Liver (tissue), 8 donors: ENCODE measurements at regions not wholly inside any gene's neighbourhood (a gene's known extent, or its start where the extent isn't known, plus 50 kb on each side); places are given as distances from the start of the nearest gene placed in this dataset.
A peak's percentile ranks its signal among the peaks of the same experiment; 100 is the strongest.
"Not testable (repeated sequence)": the region's sequence is repeated elsewhere in the genome, so short reads cannot be mapped to it uniquely, and the experiment has no call there.

Experiments used
- DNase-seq: peaks from one replicate; pipeline ENCODE4 v3.0.0-alpha.2; 2017; ENCODE audit warnings: low spot score
- H3K27ac ChIP-seq, 2 donors: one replicate each; pipeline ENCODE4 v1.7.0; 2013; ENCODE audit warnings: inconsistent platforms in 2 of 2, low read length in 2 of 2, control low read depth in 1 of 2, low read depth in 1 of 2, mild to moderate bottlenecking in 1 of 2
- H3K27me3 ChIP-seq, 4 donors: one replicate each; pipeline versions ENCODE4 v1.6.1 to v1.7.0; 2013; ENCODE audit warnings: low read length in 3 of 4, inconsistent platforms in 1 of 4, mild to moderate bottlenecking in 1 of 4, moderate library complexity in 1 of 4; ENCODE audit not compliant: control insufficient read depth in 4 of 4, insufficient read depth in 4 of 4
- H3K36me3 ChIP-seq, 4 donors: one replicate each; pipeline versions ENCODE4 v1.6.1 to v1.7.0; 2013; ENCODE audit warnings: low read length in 3 of 4, mild to moderate bottlenecking in 3 of 4, low read depth in 1 of 4, moderate library complexity in 1 of 4; ENCODE audit not compliant: control insufficient read depth in 4 of 4, insufficient read depth in 3 of 4
- H3K4me1 ChIP-seq, 4 donors: one replicate each; pipeline versions ENCODE4 v1.6.1 to v1.7.0; 2013; ENCODE audit warnings: low read length in 3 of 4, mild to moderate bottlenecking in 3 of 4, moderate library complexity in 1 of 4; ENCODE audit not compliant: control insufficient read depth in 4 of 4, insufficient read depth in 4 of 4
- H3K4me3 ChIP-seq, 3 donors: one replicate each; pipeline versions ENCODE4 v1.6.1 to v1.7.0; 2013; ENCODE audit warnings: low read length in 3 of 3, control low read depth in 1 of 3, low read depth in 1 of 3, mild to moderate bottlenecking in 1 of 3
- H3K9ac ChIP-seq, 2 donors: one replicate each; pipeline ENCODE4 v1.7.0; 2013; ENCODE audit warnings: low read length in 2 of 2, mild to moderate bottlenecking in 2 of 2, moderate library complexity in 2 of 2, control low read depth in 1 of 2, low read depth in 1 of 2
- H3K9me3 ChIP-seq, 4 donors: one replicate each; pipeline versions ENCODE4 v1.6.1 to v1.7.0; 2013; ENCODE audit warnings: low read length in 3 of 4; ENCODE audit not compliant: control insufficient read depth in 4 of 4
- ATF3 ChIP-seq: IDR thresholded peaks from 2 replicates; pipeline ENCODE4 v1.6.1; 2016; ENCODE audit warnings: antibody characterized with exemption
- CTCF ChIP-seq: fragments of 150-350 bp; IDR thresholded peaks from 2 replicates; pipeline ENCODE4 v1.5.1; 2017; ENCODE audit warnings: improper control_type of control experiment, low read depth, low read length; ENCODE audit not compliant: missing input control
- EGR1 ChIP-seq, 2 donors: IDR thresholded peaks; 2 replicates each; pipeline ENCODE4 v1.6.1; 2016 to 2018; ENCODE audit warnings: antibody characterized with exemption in 2 of 2, low read depth in 2 of 2
- FOXA1 ChIP-seq: IDR thresholded peaks from 2 replicates; pipeline ENCODE4 v1.6.1; 2016; ENCODE audit warnings: antibody characterized with exemption
- FOXA2 ChIP-seq: IDR thresholded peaks from 2 replicates; pipeline ENCODE4 v1.6.1; 2016; ENCODE audit warnings: antibody characterized with exemption
- GABPA ChIP-seq, 2 donors: IDR thresholded peaks in 1 of 2; conservative IDR thresholded peaks in 1 of 2; 2 replicates each; pipeline ENCODE4 v1.6.1; 2016; ENCODE audit warnings: antibody characterized with exemption in 2 of 2, mild to moderate bottlenecking in 1 of 2, moderate library complexity in 1 of 2
- JUND ChIP-seq, 2 donors: IDR thresholded peaks; 2 replicates each; pipeline ENCODE4 v1.6.1; 2016; ENCODE audit warnings: antibody characterized with exemption in 2 of 2
- MAX ChIP-seq: IDR thresholded peaks from 2 replicates; pipeline ENCODE4 v1.6.1; 2016; ENCODE audit warnings: antibody characterized with exemption
- NR2F2 ChIP-seq: IDR thresholded peaks from 2 replicates; pipeline ENCODE4 v1.6.1; 2016; ENCODE audit warnings: antibody characterized with exemption
- RAD21 ChIP-seq, 2 donors: IDR thresholded peaks; 2 replicates each; pipeline ENCODE4 v1.6.1; 2016; ENCODE audit warnings: antibody characterized with exemption in 2 of 2, mild to moderate bottlenecking in 2 of 2
- REST ChIP-seq: IDR thresholded peaks from 2 replicates; pipeline ENCODE4 v1.6.1; 2016; ENCODE audit warnings: antibody characterized with exemption, mild to moderate bottlenecking
- RXRA ChIP-seq, 2 donors: IDR thresholded peaks; 2 replicates each; pipeline ENCODE4 v1.6.1; 2017 to 2018; ENCODE audit warnings: antibody characterized with exemption in 2 of 2, mild to moderate bottlenecking in 1 of 2
- SP1 ChIP-seq: IDR thresholded peaks from 2 replicates; pipeline ENCODE4 v1.6.1; 2018; ENCODE audit warnings: antibody characterized with exemption, mild to moderate bottlenecking
- YY1 ChIP-seq: IDR thresholded peaks from 2 replicates; pipeline ENCODE4 v1.6.1; 2016; ENCODE audit warnings: antibody characterized with exemption, mild to moderate bottlenecking
- ZBTB33 ChIP-seq: IDR thresholded peaks from 2 replicates; pipeline ENCODE4 v1.6.1; 2016; ENCODE audit warnings: antibody characterized with exemption
- WGBS: extraction: QIAGEN DNeasy Blood & Tissue Kit; methylation state at CpG from one replicate; pipeline ENCODE4 v1.1.7; 2013; 5-methylcytosine and 5-hydroxymethylcytosine counted together
- donor health status: healthy.
- donor health status: healthy.
- donor health status: healthy.
- donor health status: healthy.
- donor health status: healthy.

- Histone ChIP-seq H3K9ac (no peak overlapping the region), H3K27ac (no peak overlapping the region), H3K27me3 (peaks cover 0 to 7% (median 0%) of the 10 kb centered on the region in 4 donors), H3K4me3 (no peak overlapping the region), H3K4me1 (no peaks in the 10 kb centered on the region), H3K9me3 (no peaks in the 10 kb centered on the region), H3K36me3 (no peaks in the 10 kb centered on the region)
- TF ChIP-seq YY1 (no peak), RAD21 (IDR thresholded peaks at IDR 0.05) (peak; percentile 71 to 75), CTCF (peak; percentile 36), EGR1 (IDR thresholded peaks at IDR 0.05; ENCODE audit: low read depth in 2 of 2) (no peak)
- DNase-seq = no peak
- WGBS = 3% methylated on average over 7 of the region's 7 CpGs
Observed at GRCh38 chr14:28635387-28635786, 131.2 kb upstream of the FOXG1 start.

- not testable (repeated sequence) for H3K9ac ChIP-seq, H3K4me1 ChIP-seq, H3K9me3 ChIP-seq, H3K27ac ChIP-seq, DNase-seq, H3K36me3 ChIP-seq, H3K27me3 ChIP-seq, H3K4me3 ChIP-seq
- 60% methylated on average over 2 of the region's 2 CpGs for WGBS
Observed at GRCh38 chr14:28635816-28636215, 130.8 kb upstream of the FOXG1 start.

- not testable (repeated sequence) for H3K9ac ChIP-seq, H3K4me1 ChIP-seq, H3K27ac ChIP-seq, DNase-seq, H3K36me3 ChIP-seq, H3K4me3 ChIP-seq, H3K27me3 ChIP-seq, H3K9me3 ChIP-seq
- WGBS = 64% methylated on average over 6 of the region's 6 CpGs
Observed at GRCh38 chr14:28641189-28641588, 125.4 kb upstream of the FOXG1 start.

GRCh38 chr14:28651148-28651547 lies 115.4 kb upstream of the FOXG1 start:
- Histone ChIP-seq H3K9me3 (no peaks in the 10 kb centered on the region), H3K4me1 (no peaks in the 10 kb centered on the region), H3K4me3 (no peak overlapping the region), H3K27me3 (no peaks in the 10 kb centered on the region), H3K9ac (no peak overlapping the region), H3K27ac (no peak overlapping the region), H3K36me3 (no peaks in the 10 kb centered on the region)
- WGBS = 65% methylated on average over 5 of the region's 5 CpGs
- no peak for DNase-seq
- TF ChIP-seq RAD21 (IDR thresholded peaks at IDR 0.05) (no peak), FOXA1 (no peak), JUND (IDR thresholded peaks at IDR 0.05) (no peak), FOXA2 (no peak), MAX (no peak), RXRA (IDR thresholded peaks at IDR 0.05) (no peak), YY1 (no peak), REST (no peak), SP1 (no peak), ATF3 (no peak), EGR1 (IDR thresholded peaks at IDR 0.05; ENCODE audit: low read depth in 2 of 2) (no peak), GABPA (IDR thresholded peaks at IDR 0.05 in 1 of 2, conservative IDR thresholded peaks at IDR 0.05 in 1 of 2) (no peak), ZBTB33 (no peak), NR2F2 (no peak)
